Liver (tissue), 8 donors: ENCODE measurements at regions not wholly inside any gene's neighbourhood (a gene's known extent, or its start where the extent isn't known, plus 50 kb on each side); places are given as distances from the start of the nearest gene placed in this dataset.

Source experiments
- DNase-seq: peaks from one replicate; pipeline ENCODE4 v3.0.0-alpha.2; 2017; ENCODE audit warnings: low spot score
- H3K27ac ChIP-seq, 2 donors: one replicate each; pipeline ENCODE4 v1.7.0; 2013; ENCODE audit warnings: inconsistent platforms in 2 of 2, low read length in 2 of 2, control low read depth in 1 of 2, low read depth in 1 of 2, mild to moderate bottlenecking in 1 of 2
- H3K27me3 ChIP-seq, 4 donors: one replicate each; pipeline versions ENCODE4 v1.6.1 to v1.7.0; 2013; ENCODE audit warnings: low read length in 3 of 4, inconsistent platforms in 1 of 4, mild to moderate bottlenecking in 1 of 4, moderate library complexity in 1 of 4; ENCODE audit not compliant: control insufficient read depth in 4 of 4, insufficient read depth in 4 of 4
- H3K36me3 ChIP-seq, 4 donors: one replicate each; pipeline versions ENCODE4 v1.6.1 to v1.7.0; 2013; ENCODE audit warnings: low read length in 3 of 4, mild to moderate bottlenecking in 3 of 4, low read depth in 1 of 4, moderate library complexity in 1 of 4; ENCODE audit not compliant: control insufficient read depth in 4 of 4, insufficient read depth in 3 of 4
- H3K4me1 ChIP-seq, 4 donors: one replicate each; pipeline versions ENCODE4 v1.6.1 to v1.7.0; 2013; ENCODE audit warnings: low read length in 3 of 4, mild to moderate bottlenecking in 3 of 4, moderate library complexity in 1 of 4; ENCODE audit not compliant: control insufficient read depth in 4 of 4, insufficient read depth in 4 of 4
- H3K4me3 ChIP-seq, 3 donors: one replicate each; pipeline versions ENCODE4 v1.6.1 to v1.7.0; 2013; ENCODE audit warnings: low read length in 3 of 3, control low read depth in 1 of 3, low read depth in 1 of 3, mild to moderate bottlenecking in 1 of 3
- H3K9ac ChIP-seq, 2 donors: one replicate each; pipeline ENCODE4 v1.7.0; 2013; ENCODE audit warnings: low read length in 2 of 2, mild to moderate bottlenecking in 2 of 2, moderate library complexity in 2 of 2, control low read depth in 1 of 2, low read depth in 1 of 2
- H3K9me3 ChIP-seq, 4 donors: one replicate each; pipeline versions ENCODE4 v1.6.1 to v1.7.0; 2013; ENCODE audit warnings: low read length in 3 of 4; ENCODE audit not compliant: control insufficient read depth in 4 of 4
- CTCF ChIP-seq: fragments of 150-350 bp; IDR thresholded peaks from 2 replicates; pipeline ENCODE4 v1.5.1; 2017; ENCODE audit warnings: improper control_type of control experiment, low read depth, low read length; ENCODE audit not compliant: missing input control
- EGR1 ChIP-seq, 2 donors: IDR thresholded peaks; 2 replicates each; pipeline ENCODE4 v1.6.1; 2016 to 2018; ENCODE audit warnings: antibody characterized with exemption in 2 of 2, low read depth in 2 of 2
- FOXA1 ChIP-seq: IDR thresholded peaks from 2 replicates; pipeline ENCODE4 v1.6.1; 2016; ENCODE audit warnings: antibody characterized with exemption
- FOXA2 ChIP-seq: IDR thresholded peaks from 2 replicates; pipeline ENCODE4 v1.6.1; 2016; ENCODE audit warnings: antibody characterized with exemption
- HNF4G ChIP-seq: IDR thresholded peaks from 2 replicates; pipeline ENCODE4 v1.6.1; 2016; ENCODE audit warnings: antibody characterized with exemption
- JUND ChIP-seq, 2 donors: IDR thresholded peaks; 2 replicates each; pipeline ENCODE4 v1.6.1; 2016; ENCODE audit warnings: antibody characterized with exemption in 2 of 2
- NR2F2 ChIP-seq: IDR thresholded peaks from 2 replicates; pipeline ENCODE4 v1.6.1; 2016; ENCODE audit warnings: antibody characterized with exemption
- RAD21 ChIP-seq, 2 donors: IDR thresholded peaks; 2 replicates each; pipeline ENCODE4 v1.6.1; 2016; ENCODE audit warnings: antibody characterized with exemption in 2 of 2, mild to moderate bottlenecking in 2 of 2
- RXRA ChIP-seq, 2 donors: IDR thresholded peaks; 2 replicates each; pipeline ENCODE4 v1.6.1; 2017 to 2018; ENCODE audit warnings: antibody characterized with exemption in 2 of 2, mild to moderate bottlenecking in 1 of 2
- SP1 ChIP-seq: IDR thresholded peaks from 2 replicates; pipeline ENCODE4 v1.6.1; 2018; ENCODE audit warnings: antibody characterized with exemption, mild to moderate bottlenecking
- TAF1 ChIP-seq: conservative IDR thresholded peaks from 2 replicates; pipeline ENCODE4 v1.6.1; 2016; ENCODE audit warnings: antibody characterized with exemption, mild to moderate bottlenecking
- YY1 ChIP-seq: IDR thresholded peaks from 2 replicates; pipeline ENCODE4 v1.6.1; 2016; ENCODE audit warnings: antibody characterized with exemption, mild to moderate bottlenecking
- WGBS: extraction: QIAGEN DNeasy Blood & Tissue Kit; methylation state at CpG from one replicate; pipeline ENCODE4 v1.1.7; 2013; 5-methylcytosine and 5-hydroxymethylcytosine counted together
- TF ChIP-seq, protein P1 (sequence below): IDR thresholded peaks from 2 replicates; pipeline ENCODE4 v1.6.1; 2016; ENCODE audit warnings: antibody characterized with exemption
- donor health status: healthy.
- donor health status: healthy.
- donor health status: healthy.
- donor health status: healthy.
- donor health status: healthy.

DNA sequence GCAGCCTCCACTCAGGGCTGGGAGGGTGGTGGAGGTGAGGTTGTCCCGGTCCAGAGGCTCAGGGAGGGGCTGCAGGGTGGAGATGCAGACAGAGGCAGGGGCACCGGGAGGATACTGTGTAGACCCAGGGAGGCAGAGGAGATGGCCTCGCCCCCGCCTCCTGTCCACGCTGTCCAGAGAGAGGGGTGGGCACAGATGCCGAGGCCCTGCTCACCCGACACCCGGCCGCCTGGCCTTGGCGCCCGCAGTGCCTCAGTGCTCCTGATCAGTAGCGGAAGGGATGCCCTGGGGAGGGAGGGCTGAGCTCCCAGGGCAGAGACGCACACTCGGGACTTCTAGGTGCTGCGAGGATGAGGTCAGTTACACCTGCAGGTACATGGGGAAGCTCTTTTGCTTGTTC, 102.7 kb upstream of the TTC34 start:
- Histone ChIP-seq H3K9me3 (no peaks in the 10 kb centered on the region), H3K9ac (no peak overlapping the region), H3K4me3 (no peak overlapping the region), H3K36me3 (no peaks in the 10 kb centered on the region), H3K27me3 (no peaks in the 10 kb centered on the region), H3K4me1 (no peaks in the 10 kb centered on the region), H3K27ac (no peak overlapping the region)
- DNase-seq, result no peak
- TF ChIP-seq NR2F2 (no peak), HNF4G (no peak), CTCF (no peak), TAF1 (no peak), RAD21 (IDR thresholded peaks at IDR 0.05) (no peak)
- 82% methylated on average over 15 of the region's 15 CpGs for WGBS

DNA sequence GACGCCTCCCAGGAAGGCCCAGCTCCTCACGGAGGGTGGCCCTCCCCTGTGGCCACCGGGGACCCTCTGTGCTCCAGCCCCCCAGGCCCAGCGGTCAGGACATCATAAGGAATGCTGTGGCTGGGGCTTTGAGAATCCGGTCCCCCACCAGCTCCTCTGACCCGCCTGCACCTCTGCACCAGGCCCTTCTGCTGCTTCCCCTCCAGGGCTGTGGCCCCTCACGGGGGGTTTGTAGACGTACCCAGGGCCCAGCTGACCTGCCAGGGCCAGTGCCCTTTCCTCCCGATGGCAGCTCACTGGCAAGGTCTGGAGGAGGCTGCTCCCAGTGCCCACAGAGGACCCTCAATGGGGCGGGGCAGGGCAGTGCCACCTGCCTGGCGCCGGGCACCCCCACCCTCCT, 103.9 kb upstream of the TTC34 start:
- Histone ChIP-seq H3K9ac (no peak overlapping the region), H3K4me3 (no peak overlapping the region), H3K27ac (no peak overlapping the region), H3K4me1 (no peaks in the 10 kb centered on the region), H3K9me3 (no peaks in the 10 kb centered on the region), H3K36me3 (no peaks in the 10 kb centered on the region), H3K27me3 (no peaks in the 10 kb centered on the region)
- TF ChIP-seq FOXA1 (no peak), SP1 (no peak), NR2F2 (no peak)
- DNase-seq, result no peak
- 75% methylated on average over 12 of the region's 12 CpGs for WGBS

GRCh38 chr1:2906085-2906484, 104.6 kb upstream of the TTC34 start:
- H3K27ac ChIP-seq, result no peak overlapping the region
- no peak for TF ChIP-seq FOXA2
- no peak for TF ChIP-seq JUND (IDR thresholded peaks at IDR 0.05)
- no peak for TF ChIP-seq TAF1
- no peak for TF ChIP-seq RXRA (IDR thresholded peaks at IDR 0.05)
- TF ChIP-seq SP1, result no peak
- TF ChIP-seq FOXA1, result no peak
- no peak for TF ChIP-seq YY1
- no peak overlapping the region for H3K9ac ChIP-seq
- DNase-seq, result no peak
- H3K27me3 ChIP-seq, result no peaks in the 10 kb centered on the region
- H3K4me1 ChIP-seq, result no peaks in the 10 kb centered on the region
- H3K9me3 ChIP-seq, result no peaks in the 10 kb centered on the region
- H3K36me3 ChIP-seq, result no peaks in the 10 kb centered on the region
- 40% methylated on average over 20 of the region's 20 CpGs for WGBS
- H3K4me3 ChIP-seq, result no peak overlapping the region

DNA sequence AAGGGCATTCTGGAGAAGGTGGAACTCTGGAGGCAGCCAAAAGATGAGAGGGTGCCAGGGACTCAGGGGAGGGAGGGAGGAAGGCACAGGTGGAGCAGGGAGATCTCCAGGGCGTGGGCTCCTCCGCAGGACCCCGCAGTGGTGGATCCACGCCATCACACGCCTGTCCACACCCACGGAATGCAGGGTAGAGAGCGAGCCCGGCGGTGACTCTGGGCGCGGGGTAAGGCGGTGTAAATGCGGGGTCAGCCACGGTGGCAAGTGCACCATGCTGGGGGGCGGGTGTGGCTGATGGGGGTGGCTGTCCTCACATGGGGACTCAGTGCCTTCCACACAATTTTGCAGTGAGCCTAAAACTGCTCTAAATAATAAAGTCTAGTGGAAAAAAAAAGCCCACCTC, 105.1 kb upstream of the TTC34 start:
- TF ChIP-seq, protein P1, sequence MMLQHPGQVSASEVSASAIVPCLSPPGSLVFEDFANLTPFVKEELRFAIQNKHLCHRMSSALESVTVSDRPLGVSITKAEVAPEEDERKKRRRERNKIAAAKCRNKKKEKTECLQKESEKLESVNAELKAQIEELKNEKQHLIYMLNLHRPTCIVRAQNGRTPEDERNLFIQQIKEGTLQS, result no peak
- no peak for TF ChIP-seq RAD21 (IDR thresholded peaks at IDR 0.05)
- no peak for TF ChIP-seq EGR1 (IDR thresholded peaks at IDR 0.05; ENCODE audit: low read depth in 2 of 2)
- TF ChIP-seq JUND (IDR thresholded peaks at IDR 0.05), result no peak
- H3K36me3 ChIP-seq, result no peaks in the 10 kb centered on the region
- no peak overlapping the region for H3K9ac ChIP-seq
- no peaks in the 10 kb centered on the region for H3K4me1 ChIP-seq
- no peak overlapping the region for H3K27ac ChIP-seq
- DNase-seq, result no peak
- H3K27me3 ChIP-seq, result no peaks in the 10 kb centered on the region
- H3K4me3 ChIP-seq, result no peak overlapping the region
- no peaks in the 10 kb centered on the region for H3K9me3 ChIP-seq
- WGBS, result 84% methylated on average over 15 of the region's 15 CpGs
